Spleen (tissue), 11 donors: ENCODE measurements at regions not wholly inside any gene's neighbourhood (a gene's known extent, or its start where the extent isn't known, plus 50 kb on each side); places are given as distances from the start of the nearest gene placed in this dataset.

Source experiments
- DNase-seq: peaks from one replicate; pipeline ENCODE4 v3.0.0-alpha.2; 2020
- H3K27ac ChIP-seq, 8 donors: fragments of 200-600 bp; sonication (generic) in 7 of 8; 1 replicate in 4 of 8; 2 replicates in 4 of 8; pipeline versions ENCODE4 v1.5.0 to v1.8.0; 2016 to 2021; ENCODE audit warnings: inconsistent platforms in 4 of 8, mild to moderate bottlenecking in 4 of 8, moderate library complexity in 1 of 8
- H3K27me3 ChIP-seq, 7 donors: fragments of 200-600 bp; sonication (generic) in 6 of 7; replicated peaks in 1 of 7; 1 replicate in 4 of 7; 2 replicates in 3 of 7; pipeline versions ENCODE4 v1.5.0 to v1.8.0; 2016 to 2021; ENCODE audit warnings: inconsistent platforms in 3 of 7, mild to moderate bottlenecking in 1 of 7
- H3K36me3 ChIP-seq, 6 donors: fragments of 200-600 bp; sonication (generic) in 5 of 6; 1 replicate in 4 of 6; 2 replicates in 2 of 6; pipeline versions ENCODE4 v1.5.0 to v1.8.0; 2016 to 2021; ENCODE audit warnings: inconsistent platforms in 2 of 6
- H3K4me1 ChIP-seq, 6 donors: fragments of 200-600 bp; sonication (generic) in 5 of 6; 1 replicate in 3 of 6; 2 replicates in 3 of 6; pipeline versions ENCODE4 v1.5.0 to v1.8.0; 2016 to 2021; ENCODE audit warnings: inconsistent platforms in 3 of 6
- H3K4me3 ChIP-seq, 8 donors: fragments of 200-600 bp; sonication (generic) in 7 of 8; 1 replicate in 4 of 8; 2 replicates in 4 of 8; pipeline versions ENCODE4 v1.5.0 to v1.8.0; 2016 to 2021; ENCODE audit warnings: inconsistent platforms in 4 of 8, mild to moderate bottlenecking in 4 of 8, moderate library complexity in 2 of 8
- H3K9me3 ChIP-seq, 8 donors: fragments of 200-600 bp; sonication (generic) in 7 of 8; 1 replicate in 4 of 8; 2 replicates in 4 of 8; pipeline versions ENCODE4 v1.5.0 to v1.8.0; 2016 to 2021; ENCODE audit warnings: inconsistent platforms in 4 of 8
- CTCF ChIP-seq, 11 experiments: fragments of 200-600 bp in 7 of 11; fragments of 450-650 bp in 4 of 11; sonication (generic) in 4 of 11; IDR thresholded peaks in 8 of 11; conservative IDR thresholded peaks in 3 of 11; 1 replicate in 7 of 11; 2 replicates in 4 of 11; pipeline versions ENCODE4 v1.4.0 to v1.8.0; 2016 to 2021; ENCODE audit warnings: antibody characterized with exemption in 11 of 11, inconsistent platforms in 4 of 11, mild to moderate bottlenecking in 1 of 11
- POLR2A ChIP-seq, 3 donors: fragments of 450-650 bp; IDR thresholded peaks; one replicate each; pipeline ENCODE4 v1.5.1; 2017; ENCODE audit warnings: antibody characterized with exemption in 3 of 3, mild to moderate bottlenecking in 1 of 3
- POLR2AphosphoS5 ChIP-seq, 3 donors: sonication (generic); formaldehyde crosslinking; IDR thresholded peaks; one replicate each; pipeline ENCODE4 v1.5.1; 2017; ENCODE audit warnings: antibody characterized with exemption in 3 of 3
- WGBS, 5 donors: extraction: QIAGEN DNeasy Blood & Tissue Kit in 3 of 5; methylation state at CpG; one replicate each; pipeline versions ENCODE4 v1.1.5 to v1.1.7; 2013 to 2018; 5-methylcytosine and 5-hydroxymethylcytosine counted together
- intact Hi-C: fragments of 100-400 bp; cut with DNase I; formaldehyde crosslinking; loops from one replicate; pipeline ENCODE4 v1.15.0; 2023; ENCODE audit warnings: low total_unique reads
- donor health status: healthy with polysubstance abuse.
- donor health status: DM: no; HTN: no; CAD: no; lungs with moderate emphysema.
- donor health status: DM: no; HTN: no; CAD: no.
- donor health status: Bipolar disorder and iron deficiency.
- donor health status: healthy.
- donor health status: DM: no; HTN: no; CAD: no.
- donor health status: DM: yes; HTN: yes; CAD: no.

- Histone ChIP-seq H3K4me3 (no peak overlapping the region), H3K4me1 (no peaks in the 10 kb centered on the region), H3K9me3 (no peaks in the 10 kb centered on the region), H3K27me3 (no peaks in the 10 kb centered on the region), H3K36me3 (no peaks in the 10 kb centered on the region), H3K27ac (no peak overlapping the region)
- intact Hi-C loops, result no loop called here
- DNase-seq, result no peak
- no peak for TF ChIP-seq CTCF (IDR thresholded peaks at IDR 0.05 in 8 of 11, conservative IDR thresholded peaks at IDR 0.05 in 3 of 11)
- no peak for TF ChIP-seq POLR2AphosphoS5 (IDR thresholded peaks at IDR 0.05)
- no peak for TF ChIP-seq POLR2A (IDR thresholded peaks at IDR 0.05)
- WGBS, 5 donors, result 70 to 82% (median 75%) methylated on average over 3 of the region's 3 CpGs
Observed at GRCh38 chr5:30871196-30871595, 322.3 kb upstream of the CDH6 start.

- intact Hi-C loops, result no loop called here
- DNase-seq, result no peak
- TF ChIP-seq POLR2A (IDR thresholded peaks at IDR 0.05) (no peak), CTCF (IDR thresholded peaks at IDR 0.05 in 8 of 11, conservative IDR thresholded peaks at IDR 0.05 in 3 of 11) (no peak), POLR2AphosphoS5 (IDR thresholded peaks at IDR 0.05) (no peak)
- H3K4me3 ChIP-seq, result no peak overlapping the region
- H3K9me3 ChIP-seq, result no peaks in the 10 kb centered on the region
- H3K36me3 ChIP-seq, result no peaks in the 10 kb centered on the region
- H3K27me3 ChIP-seq, result no peaks in the 10 kb centered on the region
- no peaks in the 10 kb centered on the region for H3K4me1 ChIP-seq
- no peak overlapping the region for H3K27ac ChIP-seq
Observed at GRCh38 chr5:30867711-30868110, 325.8 kb upstream of the CDH6 start.

GRCh38 chr5:30866142-30866541 is 327.3 kb upstream of the CDH6 start:
- H3K27ac ChIP-seq, result no peak overlapping the region
- H3K36me3 ChIP-seq, result no peaks in the 10 kb centered on the region
- H3K27me3 ChIP-seq, result no peaks in the 10 kb centered on the region
- WGBS, 5 donors, result 79 to 85% (median 84%) methylated on average over 8 of the region's 8 CpGs
- H3K4me3 ChIP-seq, result no peak overlapping the region
- no peak for DNase-seq
- TF ChIP-seq CTCF (IDR thresholded peaks at IDR 0.05 in 8 of 11, conservative IDR thresholded peaks at IDR 0.05 in 3 of 11) (no peak), POLR2A (IDR thresholded peaks at IDR 0.05) (no peak), POLR2AphosphoS5 (IDR thresholded peaks at IDR 0.05) (no peak)
- intact Hi-C loops, result no loop called here
- H3K9me3 ChIP-seq, result no peaks in the 10 kb centered on the region
- H3K4me1 ChIP-seq, result no peaks in the 10 kb centered on the region

- H3K27ac ChIP-seq, result no peak overlapping the region
- H3K9me3 ChIP-seq, result no peaks in the 10 kb centered on the region
- H3K27me3 ChIP-seq, result no peaks in the 10 kb centered on the region
- no peak for DNase-seq
- H3K4me1 ChIP-seq, result no peaks in the 10 kb centered on the region
- 84 to 93% (median 92%) methylated on average over 3 of the region's 3 CpGs for WGBS, 5 donors
- TF ChIP-seq CTCF (IDR thresholded peaks at IDR 0.05 in 8 of 11, conservative IDR thresholded peaks at IDR 0.05 in 3 of 11) (no peak), POLR2A (IDR thresholded peaks at IDR 0.05) (no peak), POLR2AphosphoS5 (IDR thresholded peaks at IDR 0.05) (no peak)
- H3K4me3 ChIP-seq, result no peak overlapping the region
- intact Hi-C loops, result no loop called here
- no peaks in the 10 kb centered on the region for H3K36me3 ChIP-seq
Observed at GRCh38 chr5:30856242-30856641, 337.2 kb upstream of the CDH6 start.
